Stimulated activated CD4-positive, alpha-beta T cell treated with anti-CD3 and anti-CD28 coated beads, Interleukin-1b, Interleukin-23, amount 100 ng/mL, for 24 hours (primary cell): ENCODE measurements at regions not wholly inside any gene's neighbourhood (a gene's known extent, or its start where the extent isn't known, plus 50 kb on each side); places are given as distances from the start of the nearest gene placed in this dataset.

ENCODE experiments used
- DNase-seq, 4 experiments: peaks; one replicate each; pipeline ENCODE4 v3.0.0-alpha.2; 2020; ENCODE audit warnings: low read depth in 4 of 4, low spot score in 1 of 4

DNA sequence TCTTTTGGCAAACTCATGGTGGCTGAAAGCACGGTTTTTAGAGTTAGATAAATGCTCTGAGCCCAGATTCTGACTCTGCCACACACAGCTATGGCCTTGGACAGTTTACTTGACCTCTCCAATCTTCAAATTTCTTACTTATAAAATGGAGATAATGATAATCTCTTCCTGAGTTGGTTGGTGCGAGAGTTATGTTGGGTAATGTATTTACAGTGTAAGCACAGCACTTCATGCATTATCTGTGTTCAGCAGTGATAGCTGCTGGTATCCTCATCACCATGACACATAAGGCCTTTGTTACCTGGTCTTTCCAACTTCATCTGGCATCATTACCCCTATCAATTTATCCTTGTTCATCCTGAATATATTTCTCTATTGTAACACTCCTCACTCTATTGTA is 178.8 kb upstream of the ELL2 start:
- no peak for DNase-seq

DNA sequence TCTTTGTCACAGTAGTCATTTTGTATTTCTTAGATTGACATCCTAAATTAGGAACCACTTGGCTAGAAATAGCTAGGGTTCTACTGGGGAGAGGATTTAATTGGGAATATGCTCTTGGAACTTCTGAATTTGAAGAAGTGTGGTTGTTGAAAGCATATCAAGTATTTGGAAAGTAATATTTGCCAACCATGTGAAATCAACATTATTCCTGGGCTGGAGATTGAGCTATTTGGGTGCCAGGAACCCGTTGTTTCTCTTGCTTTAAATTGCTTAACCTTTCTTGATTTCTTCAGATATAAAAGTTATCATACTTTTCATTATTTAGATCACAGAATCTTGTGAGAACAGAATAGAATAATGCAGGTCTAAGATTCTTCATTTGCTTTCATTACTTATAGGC is 178.4 kb upstream of the ELL2 start:
- DNase-seq: no peak

DNA sequence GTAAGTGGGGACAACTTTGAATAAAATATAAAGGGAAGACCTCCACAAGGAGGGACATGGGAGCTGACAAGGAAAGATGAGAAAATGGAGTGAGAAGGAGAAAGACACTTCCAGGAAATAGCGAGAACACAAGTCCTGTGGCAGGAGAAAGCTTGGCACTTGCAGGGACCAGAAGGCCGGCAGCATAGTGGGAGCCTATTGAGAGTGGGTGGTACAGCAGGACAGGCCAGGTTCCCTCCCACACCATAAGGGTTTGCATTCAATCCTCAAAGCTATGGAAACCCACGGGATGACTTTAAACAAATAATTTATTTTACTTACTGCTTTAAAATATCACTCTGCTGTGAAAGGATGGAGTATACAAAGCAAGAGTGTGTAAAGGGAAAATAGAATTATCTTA is 173.2 kb upstream of the ELL2 start:
- DNase-seq: no peak

DNA sequence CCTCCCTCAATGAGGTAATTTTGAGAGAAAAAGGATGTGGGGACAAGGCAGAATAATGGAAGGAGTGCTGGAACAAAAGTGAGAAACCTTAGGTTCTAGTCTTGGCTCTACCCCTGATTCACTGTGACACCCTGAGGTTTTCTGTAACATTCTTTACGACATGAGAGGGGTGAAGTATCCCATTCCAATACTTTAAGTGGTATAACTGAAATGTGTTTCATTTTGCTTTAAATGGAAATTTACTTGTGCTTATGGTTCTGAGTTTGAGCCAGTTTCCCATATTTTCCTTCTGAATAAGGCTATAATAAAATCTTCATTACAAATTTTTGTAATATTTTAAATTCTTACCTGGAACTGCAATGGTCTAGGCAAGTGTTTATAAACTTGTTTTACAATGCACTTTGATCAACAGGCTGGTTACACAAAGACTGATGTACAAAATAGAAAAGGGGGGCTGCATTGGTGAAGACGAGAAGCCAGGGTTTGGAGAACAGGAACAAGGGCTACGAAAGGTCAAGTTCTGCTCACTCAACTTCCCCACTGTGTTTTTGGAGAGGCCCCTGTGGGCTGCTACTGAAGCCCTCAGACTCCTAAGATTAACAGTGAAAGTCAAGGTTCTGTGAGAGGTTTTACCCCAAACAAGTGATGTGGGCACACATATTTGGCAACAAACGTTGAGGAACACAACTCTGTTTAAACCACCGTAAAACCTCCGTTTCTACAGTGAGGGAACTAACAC is 171.9 kb upstream of the ELL2 start:
- DNase-seq: no peak

DNA sequence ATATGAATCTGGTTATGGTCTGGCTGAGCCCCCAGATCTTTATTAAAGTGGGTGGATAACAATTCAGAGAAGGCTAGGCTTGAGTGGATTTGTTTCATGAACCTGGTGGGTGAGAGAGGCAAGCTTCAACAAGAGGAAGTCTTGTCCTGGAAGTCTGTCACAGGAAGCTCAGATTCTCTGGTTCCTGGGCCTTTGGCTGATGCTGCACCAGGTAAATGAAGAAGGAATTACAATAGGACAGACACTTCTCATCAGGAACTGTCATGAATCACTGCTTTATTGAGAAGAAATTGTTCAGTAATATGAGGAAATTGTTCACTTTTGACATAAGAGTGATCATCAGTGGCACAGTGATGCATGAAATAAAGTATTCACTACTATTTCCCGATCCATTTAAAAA is 167.6 kb upstream of the ELL2 start:
- no peak for DNase-seq

DNA sequence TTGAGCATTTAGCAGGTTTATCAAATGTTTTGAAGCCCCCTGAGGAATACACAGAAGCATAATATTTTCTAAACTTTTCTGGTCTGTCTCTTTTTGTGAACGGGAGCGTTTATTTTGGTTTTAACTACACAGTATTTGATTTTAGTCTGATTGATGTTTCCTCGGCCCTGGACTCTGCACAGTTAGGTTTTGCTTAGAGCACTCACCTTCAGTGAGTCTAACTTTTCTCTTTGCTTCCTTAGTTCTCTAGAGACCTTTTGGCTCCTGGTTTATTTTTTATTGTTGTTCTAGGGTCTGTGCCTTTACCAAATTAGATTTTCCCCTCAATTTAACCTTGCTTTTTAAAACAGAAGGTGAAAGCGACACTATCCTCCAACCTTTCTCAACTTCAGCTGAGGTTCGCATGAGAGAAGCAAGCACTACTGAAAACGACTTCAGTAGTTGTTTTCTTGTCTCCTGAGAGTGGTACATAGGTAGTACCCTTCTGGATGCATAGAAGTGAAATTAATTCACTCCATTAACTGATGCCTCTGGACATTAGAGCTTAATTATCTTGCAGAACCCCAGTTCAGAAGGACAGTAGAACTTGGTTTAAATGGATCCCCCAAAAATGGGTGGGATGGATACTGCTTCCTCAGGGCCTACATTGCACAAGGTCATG is 166.7 kb upstream of the ELL2 start:
- no peak for DNase-seq

DNA sequence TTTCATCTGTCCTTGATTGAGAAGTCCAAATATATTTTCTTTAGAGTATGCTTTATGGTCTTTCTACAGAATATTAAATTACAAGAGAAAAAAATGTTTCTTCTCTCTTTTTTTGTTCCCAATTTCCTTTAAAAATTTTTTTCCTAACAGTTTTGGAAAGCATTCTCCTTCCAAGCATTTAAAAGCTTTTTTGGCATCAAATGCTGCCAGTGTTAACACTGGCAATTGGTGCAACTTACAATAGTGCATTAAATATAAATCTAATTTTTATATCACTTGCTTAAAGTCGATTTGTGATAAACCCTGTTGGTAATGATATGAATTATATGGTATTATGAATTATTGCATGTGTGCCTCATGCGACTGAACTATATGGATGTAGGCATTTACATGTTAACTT is 165.9 kb upstream of the ELL2 start:
- no peak for DNase-seq

DNA sequence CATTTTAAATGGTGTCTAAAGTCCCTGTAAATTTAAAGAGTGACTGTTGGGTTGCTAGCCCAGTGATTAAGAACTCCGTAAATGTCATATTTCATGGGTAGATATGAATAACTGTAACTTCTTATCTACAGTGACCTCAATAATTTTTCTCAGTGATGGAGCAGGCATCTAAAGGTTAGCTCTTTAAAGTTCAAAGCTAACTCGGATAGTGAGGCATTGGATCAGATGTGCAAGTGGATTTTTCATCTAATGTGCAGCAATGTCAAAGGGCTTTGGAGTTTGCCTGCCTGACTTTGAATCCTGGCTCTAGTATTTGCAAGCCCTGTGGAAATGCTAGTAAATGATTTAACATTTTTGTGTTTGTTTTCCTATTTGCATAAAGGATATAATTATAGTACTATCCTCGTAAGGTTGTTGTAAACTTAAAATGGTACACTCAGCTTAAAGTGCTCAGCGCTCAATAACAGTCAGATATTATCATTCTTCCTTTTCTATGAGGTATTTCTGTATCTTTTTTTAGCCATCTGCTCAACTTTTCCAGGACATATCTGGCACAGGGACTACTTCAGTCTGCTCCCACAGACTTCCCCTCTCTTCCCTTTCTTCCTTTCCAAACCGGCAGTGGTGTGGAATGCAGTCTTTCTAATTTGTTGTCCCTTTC is 163.7 kb upstream of the ELL2 start:
- DNase-seq: no peak

DNA sequence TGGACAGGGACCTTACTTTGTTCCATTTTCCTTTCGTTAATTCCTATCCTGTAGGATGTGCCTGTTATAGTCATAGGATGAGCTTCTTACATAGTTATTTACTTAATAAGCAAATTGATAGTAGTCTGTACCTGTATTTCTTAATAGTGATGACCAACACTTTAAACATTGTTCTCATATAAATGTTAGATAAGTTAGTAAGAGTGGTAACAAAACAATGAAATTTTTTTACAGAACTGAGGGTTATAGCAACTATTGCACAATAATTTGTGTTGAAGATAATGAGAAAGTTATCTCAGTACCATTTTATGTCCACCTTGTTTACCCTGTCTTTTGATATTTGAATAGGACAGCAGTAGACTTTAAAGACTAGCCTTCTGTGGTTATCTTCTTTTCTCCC is 162.9 kb upstream of the ELL2 start:
- no peak for DNase-seq

DNA sequence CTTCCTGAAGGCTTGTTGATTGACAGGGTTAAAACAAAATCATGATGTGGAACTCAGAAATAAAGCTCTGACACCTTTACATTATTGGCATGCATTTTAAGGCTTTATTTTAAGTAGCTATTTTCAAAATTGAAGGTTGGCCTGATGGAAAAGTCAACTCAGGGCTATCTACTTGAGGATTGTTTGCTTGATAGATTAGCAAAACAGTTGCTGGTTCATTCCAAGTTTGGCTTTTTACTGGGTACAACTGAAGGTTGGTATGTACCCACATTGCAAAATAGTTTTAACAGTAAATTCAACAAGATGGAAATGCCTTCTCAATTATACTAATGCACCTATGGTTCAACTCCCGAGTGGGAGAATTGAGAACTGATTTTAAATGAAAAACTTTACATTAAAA is 161.8 kb upstream of the ELL2 start:
- no peak for DNase-seq

DNA sequence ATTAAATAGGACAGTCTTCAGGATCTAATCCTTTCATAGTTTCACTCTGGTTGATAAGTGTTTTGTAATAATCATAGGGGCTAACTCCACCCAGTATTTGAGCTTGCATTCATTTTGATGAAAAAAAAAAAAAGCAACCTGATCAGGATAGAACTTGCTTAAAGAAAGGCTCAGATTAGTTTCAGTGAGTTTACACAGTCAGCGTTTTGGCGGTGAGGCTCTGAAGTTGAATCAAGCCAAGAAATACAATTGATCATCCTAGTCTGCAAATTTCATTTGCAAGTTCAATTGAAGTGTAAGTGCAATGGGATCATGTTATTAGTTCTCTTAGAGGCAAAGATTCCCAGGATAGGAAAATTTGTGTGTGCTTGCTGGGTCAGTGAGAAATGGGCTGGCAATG is 159.7 kb upstream of the ELL2 start:
- DNase-seq: no peak

DNA sequence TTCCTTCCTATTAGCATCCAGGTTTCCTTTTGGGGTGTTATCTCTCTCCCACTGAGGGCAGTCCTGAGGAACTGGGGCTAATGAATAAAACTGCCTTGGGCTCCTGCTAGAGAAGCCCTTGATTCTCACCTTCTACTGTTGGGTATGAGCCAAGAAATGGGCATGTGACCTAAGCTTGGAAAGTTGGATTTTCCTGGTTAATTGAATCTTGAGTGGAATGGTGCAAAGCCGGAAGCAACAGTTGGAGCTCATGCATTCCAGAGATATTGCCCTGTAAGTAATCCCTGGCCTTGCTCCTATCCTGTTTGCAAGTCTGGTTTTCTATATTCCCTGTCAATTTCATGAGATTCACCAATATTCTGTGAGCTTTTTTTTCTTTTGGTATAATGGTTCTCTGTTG is 158.5 kb upstream of the ELL2 start:
- DNase-seq: no peak

DNA sequence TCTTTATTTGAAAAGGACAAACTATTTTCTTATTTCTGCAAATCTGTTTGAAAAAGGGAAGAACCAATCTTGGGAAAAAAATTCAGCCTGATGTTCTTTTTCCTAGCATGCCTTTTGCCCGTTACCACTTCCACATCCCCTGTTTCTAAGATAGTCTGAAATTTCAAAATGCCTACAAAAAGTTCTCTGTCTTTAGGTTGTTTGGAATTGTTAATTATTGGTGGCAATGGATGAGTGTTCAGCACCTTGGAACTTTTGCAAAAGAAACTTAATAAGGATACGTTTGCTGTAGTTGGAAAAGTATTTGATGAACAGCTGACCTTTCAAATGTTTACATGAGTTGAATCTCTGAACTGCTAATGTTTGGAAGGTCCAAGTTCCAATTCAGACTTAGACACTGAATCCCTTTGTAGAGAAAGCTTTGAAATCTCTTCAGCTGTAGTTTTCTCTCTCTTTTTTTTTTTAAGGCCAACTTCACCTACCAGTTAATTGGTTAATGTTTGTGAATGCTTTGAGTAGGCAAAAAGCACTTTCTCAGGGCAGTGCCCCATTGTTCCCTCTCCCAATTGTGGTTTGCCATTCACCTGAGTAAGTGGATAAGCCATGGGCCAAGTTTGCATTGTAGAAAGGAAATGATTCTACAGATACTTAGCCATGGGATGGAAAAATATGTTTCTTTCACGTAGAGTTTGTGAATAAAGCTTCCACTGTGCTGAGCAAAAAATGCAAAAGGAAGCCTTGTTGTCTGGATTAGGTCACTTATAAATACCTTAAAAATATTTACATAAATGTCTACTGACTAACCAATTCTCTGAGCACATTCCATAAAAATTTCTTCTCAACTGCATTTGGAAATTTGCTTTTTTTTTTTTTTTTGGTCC is 156.4 kb upstream of the ELL2 start:
- no peak for DNase-seq

DNA sequence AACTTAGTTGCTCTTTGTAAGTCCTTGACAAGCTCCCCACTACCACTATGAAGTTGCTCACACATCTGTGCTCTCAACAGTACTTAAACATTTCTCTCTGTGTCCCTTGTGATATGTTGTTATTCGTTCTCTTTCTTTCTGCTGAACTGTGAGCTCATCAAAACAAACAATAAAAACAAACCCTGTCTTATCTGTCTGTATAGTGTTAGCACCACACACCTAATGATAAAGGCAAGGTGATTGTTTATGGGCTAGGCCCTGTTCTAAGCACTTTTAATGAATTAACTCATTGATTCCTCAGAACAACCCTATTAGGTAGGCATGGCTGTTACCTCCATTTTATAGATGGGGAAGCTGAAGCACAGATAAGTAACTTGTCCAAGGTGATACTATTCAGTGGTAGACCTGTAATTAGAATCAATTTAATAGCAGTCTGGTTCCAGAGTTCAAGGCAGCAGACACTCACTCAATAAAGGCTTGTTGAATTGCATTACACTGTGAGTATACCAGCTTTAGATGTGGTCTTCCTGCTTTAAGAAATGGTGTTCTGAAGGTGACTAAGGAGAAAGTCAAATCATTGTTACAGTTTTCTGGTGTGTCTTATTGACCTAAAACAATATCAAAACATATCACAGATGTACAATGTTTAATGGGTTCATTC is 153.6 kb upstream of the ELL2 start:
- no peak for DNase-seq

DNA sequence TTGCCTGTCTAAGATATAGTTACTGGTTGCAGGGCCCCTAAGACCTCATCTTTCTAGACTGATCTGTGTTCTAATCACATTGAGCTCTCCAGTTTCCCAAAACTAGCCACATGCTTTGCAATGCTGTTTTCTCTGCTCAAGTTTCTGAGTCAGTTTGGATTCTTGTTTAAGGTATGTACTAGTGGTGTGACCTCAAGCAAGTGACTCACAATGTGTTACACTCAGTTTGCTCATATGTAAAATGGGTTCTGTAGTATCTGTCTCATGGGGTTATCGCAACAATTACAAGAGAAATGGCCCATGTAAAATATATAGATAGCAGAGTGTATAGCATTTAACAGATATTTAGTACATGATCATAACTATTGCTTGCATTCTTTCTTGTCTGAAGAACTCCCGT is 153.1 kb upstream of the ELL2 start:
- DNase-seq: no peak

DNA sequence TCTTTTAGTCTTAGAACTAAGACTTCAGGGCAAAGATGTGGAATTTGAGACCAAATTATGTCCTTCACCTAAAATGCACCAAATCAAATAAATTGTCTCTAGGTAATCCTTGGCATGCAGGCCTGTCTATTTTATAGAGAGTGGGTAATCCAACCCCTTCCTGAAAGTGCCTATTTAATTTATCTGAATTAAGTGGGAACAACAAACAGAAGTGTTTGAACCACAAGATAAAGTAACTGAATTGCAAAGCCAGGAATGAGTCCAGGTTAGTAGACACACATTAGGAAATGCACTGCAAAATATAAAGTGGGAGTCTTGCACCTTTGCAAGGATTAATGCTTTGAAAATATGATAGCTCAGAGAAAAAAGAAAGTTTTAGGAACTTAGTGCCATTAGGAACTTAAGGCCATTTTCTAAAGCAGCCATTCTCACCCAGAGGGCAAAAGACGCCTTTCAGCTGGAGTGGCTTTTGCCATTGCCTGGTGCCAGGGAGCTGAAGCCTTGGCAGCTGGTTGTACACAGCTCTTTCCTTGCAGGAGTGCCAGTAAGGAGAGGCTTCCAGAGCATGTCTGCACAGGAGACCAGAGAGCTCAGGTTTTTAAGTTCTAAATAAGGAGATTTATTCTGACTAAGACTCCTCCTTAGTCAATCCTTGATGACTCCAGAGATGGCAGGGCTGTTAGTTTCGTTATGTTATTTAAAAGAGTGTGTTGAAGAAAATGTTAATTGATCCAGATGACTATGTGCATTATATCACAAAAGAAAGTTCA is 151.7 kb upstream of the ELL2 start:
- DNase-seq: no peak

DNA sequence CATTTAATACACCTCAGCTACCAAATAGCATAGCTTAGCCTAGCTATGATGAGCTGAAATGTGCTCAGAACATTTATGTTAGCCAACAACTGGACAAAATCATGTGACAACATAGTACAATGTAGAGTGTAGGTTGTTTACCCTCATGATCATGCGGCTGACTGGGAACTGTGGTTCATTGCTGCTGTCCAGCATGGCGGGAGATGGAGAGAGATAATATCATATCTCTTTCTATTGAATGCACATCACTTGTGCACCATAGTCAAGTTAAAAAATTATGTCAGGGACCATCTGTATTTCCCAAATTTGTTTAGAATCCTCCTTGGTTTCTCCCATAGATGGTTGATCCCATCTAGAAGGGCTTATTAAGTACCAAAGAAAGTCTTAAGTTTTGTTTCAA is 151.1 kb upstream of the ELL2 start:
- no peak for DNase-seq

DNA sequence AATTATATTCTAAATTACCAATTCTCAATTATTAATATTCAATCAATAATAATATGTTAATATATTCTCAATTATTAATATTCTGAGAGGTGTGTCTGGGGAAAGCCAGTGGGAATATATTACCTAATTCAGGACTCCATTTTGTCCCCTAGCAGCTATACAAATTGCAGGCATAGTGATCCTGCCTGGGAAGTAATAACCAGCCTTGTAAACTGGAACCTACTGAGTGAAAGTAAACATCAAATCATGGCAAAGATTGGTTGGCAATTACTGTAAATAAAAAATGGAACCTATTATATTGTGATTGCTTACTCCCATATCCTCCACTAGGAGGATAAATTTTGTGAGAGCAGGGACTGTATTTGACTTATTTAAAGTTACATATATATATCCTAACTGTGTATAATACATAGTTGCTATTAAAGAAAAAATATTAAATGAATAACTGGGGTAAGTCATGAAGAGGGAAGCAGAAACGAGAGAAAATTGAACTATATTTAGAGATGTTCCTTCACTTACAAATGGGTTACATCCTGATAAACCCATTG is 150.5 kb upstream of the ELL2 start:
- no peak for DNase-seq

DNA sequence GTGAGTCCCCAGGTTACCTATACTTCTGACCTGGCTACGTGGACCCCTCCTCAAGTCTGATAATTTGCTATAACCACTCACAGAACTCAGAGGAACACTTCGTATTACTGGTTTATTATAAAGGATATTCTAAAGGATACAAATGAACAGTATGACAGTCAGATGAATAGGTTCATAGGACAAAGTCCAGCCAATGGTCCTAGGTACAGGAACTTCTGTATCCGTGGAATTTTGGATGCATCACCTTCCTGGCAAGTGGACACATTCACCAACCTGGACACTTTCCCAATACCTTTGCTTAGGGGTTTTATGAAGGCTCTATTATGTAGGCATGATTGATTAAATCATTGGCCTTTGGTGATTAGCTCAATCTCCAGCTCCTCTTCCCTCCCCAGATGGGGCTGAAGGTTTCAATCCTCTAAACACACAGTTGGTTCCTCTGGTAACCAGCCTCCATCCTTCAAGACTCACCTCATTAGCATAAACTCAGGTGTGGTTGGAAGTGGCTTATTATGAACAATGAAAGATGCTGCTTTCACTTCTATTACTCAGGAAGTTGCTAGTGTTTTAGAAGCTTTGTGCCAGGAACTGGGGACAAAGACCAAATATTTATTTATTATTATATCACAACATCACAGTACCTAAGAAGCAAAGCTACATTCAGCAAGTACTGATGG is 149.6 kb upstream of the ELL2 start:
- DNase-seq: no peak

DNA sequence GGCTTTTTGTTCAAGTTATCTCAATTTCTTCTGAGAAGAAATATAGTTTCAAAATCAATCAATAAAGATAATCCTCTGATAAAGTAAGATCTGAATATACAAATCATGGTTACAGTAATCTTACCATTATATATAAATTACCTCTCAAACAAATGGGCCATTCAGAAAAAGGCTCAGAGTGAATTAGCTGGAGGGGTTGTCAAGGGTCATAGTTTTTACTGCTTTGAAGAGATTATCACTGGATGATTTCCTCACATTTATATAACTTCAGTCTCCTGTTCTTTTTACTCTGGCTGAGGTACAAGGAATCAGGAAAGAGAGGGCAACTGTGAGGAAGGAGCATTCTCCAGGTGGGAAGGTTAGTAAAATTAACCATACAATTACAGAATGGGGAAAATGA is 148.6 kb upstream of the ELL2 start:
- no peak for DNase-seq
